ENCODE measurements at regions not wholly inside any gene's neighbourhood (a gene's known extent, or its start where the extent isn't known, plus 50 kb on each side); places are given as distances from the start of the nearest gene placed in this dataset.

GRCh38 chr15:96183867-96184266 lies 146.6 kb upstream of the NR2F2 start (continued):
- TF ChIP-seq ZNF83 (CRISPR knock-in tag; IDR thresholded peaks at IDR 0.05; ENCODE audit: borderline replicate concordance) (no peak), CREM (IDR thresholded peaks at IDR 0.05) (no peak), CREM (CRISPR knock-in tag; IDR thresholded peaks at IDR 0.05) (no peak), SIX4 (CRISPR knock-in tag; IDR thresholded peaks at IDR 0.05) (no peak), ELF3 (CRISPR knock-in tag; IDR thresholded peaks at IDR 0.05) (peak; percentile 77), ATF2 (CRISPR knock-in tag; IDR thresholded peaks at IDR 0.05) (0 out of 2 replicates have a peak, but pooled peaks have one; percentile 42), NFYB (CRISPR knock-in tag; IDR thresholded peaks at IDR 0.05) (no peak), ZNF598 (CRISPR knock-in tag; IDR thresholded peaks at IDR 0.05; ENCODE audit: borderline replicate concordance) (no peak), ZNF292 (CRISPR knock-in tag; IDR thresholded peaks at IDR 0.05; ENCODE audit: borderline replicate concordance, low read depth) (no peak), ZNF30 (CRISPR knock-in tag; IDR thresholded peaks at IDR 0.05) (no peak), ZNF451 (CRISPR knock-in tag; IDR thresholded peaks at IDR 0.05) (no peak), NCOR1 (IDR thresholded peaks at IDR 0.05; ENCODE audit: borderline replicate concordance, low read length) (peak; percentile 78; the same call in 1 of the 2 replicates), JARID2 (CRISPR knock-in tag; IDR thresholded peaks at IDR 0.05; ENCODE audit: insufficient replicate concordance) (no peak), ZNF737 (CRISPR knock-in tag; IDR thresholded peaks at IDR 0.05; ENCODE audit: borderline replicate concordance) (no peak), THAP9 (CRISPR knock-in tag; IDR thresholded peaks at IDR 0.05; ENCODE audit: borderline replicate concordance) (no peak), ZNF180 (CRISPR knock-in tag; IDR thresholded peaks at IDR 0.05; ENCODE audit: borderline replicate concordance, low read depth) (no peak), NFKB2 (CRISPR knock-in tag; IDR thresholded peaks at IDR 0.05; ENCODE audit: borderline replicate concordance) (no peak), DNMT3B (CRISPR knock-in tag; conservative IDR thresholded peaks at IDR 0.05) (no peak), ZKSCAN8 (CRISPR knock-in tag; IDR thresholded peaks at IDR 0.05; ENCODE audit: borderline replicate concordance) (no peak), LCORL (IDR thresholded peaks at IDR 0.05) (no peak), LCORL (CRISPR knock-in tag; IDR thresholded peaks at IDR 0.05) (no peak), SNAPC4 (CRISPR knock-in tag; IDR thresholded peaks at IDR 0.05) (no peak), ZNF772 (CRISPR knock-in tag; IDR thresholded peaks at IDR 0.05) (no peak), ARHGAP35 (CRISPR knock-in tag; IDR thresholded peaks at IDR 0.05; ENCODE audit: borderline replicate concordance) (no peak)
